ENCODE measurements at regions not wholly inside any gene's neighbourhood (a gene's known extent, or its start where the extent isn't known, plus 50 kb on each side); places are given as distances from the start of the nearest gene placed in this dataset.

GRCh38 chr12:30201301-30202160 is 417.8 kb upstream of the TMTC1 start:
- peak overlapping the region; percentile 2 for H3K4me3 ChIP-seq (ENCODE audit: low read depth, low read length)
- DNase-seq (ENCODE audit: low read depth): no peak
- TF ChIP-seq CTCF (IDR thresholded peaks at IDR 0.05; ENCODE audit: insufficient read depth, low read depth, low read length): no peak

GRCh38 chr12:30200864-30201263 is 417.1 kb upstream of the TMTC1 start:
- DNase-seq (ENCODE audit: low read depth): peak; percentile 2
- TF ChIP-seq CTCF (IDR thresholded peaks at IDR 0.05; ENCODE audit: insufficient read depth, low read depth, low read length): no peak
- no peak overlapping the region for H3K4me3 ChIP-seq (ENCODE audit: low read depth, low read length)

GRCh38 chr12:30197392-30198057 is 413.8 kb upstream of the TMTC1 start:
- TF ChIP-seq CTCF (IDR thresholded peaks at IDR 0.05; ENCODE audit: insufficient read depth, low read depth, low read length): no peak
- no peak overlapping the region for H3K4me3 ChIP-seq (ENCODE audit: low read depth, low read length)
- DNase-seq (ENCODE audit: low read depth): peak; percentile 2

- no peak overlapping the region for H3K4me3 ChIP-seq (ENCODE audit: low read depth, low read length)
- DNase-seq (ENCODE audit: low read depth): no peak
- TF ChIP-seq CTCF (IDR thresholded peaks at IDR 0.05; ENCODE audit: insufficient read depth, low read depth, low read length): no peak
Measured at GRCh38 chr12:30191696-30192455, 408.1 kb upstream of the TMTC1 start.

- no peak overlapping the region for H3K4me3 ChIP-seq (ENCODE audit: low read depth, low read length)
- no peak for DNase-seq (ENCODE audit: low read depth)
- no peak for TF ChIP-seq CTCF (IDR thresholded peaks at IDR 0.05; ENCODE audit: insufficient read depth, low read depth, low read length)
Measured at GRCh38 chr12:30188602-30189326, 405.0 kb upstream of the TMTC1 start.

GRCh38 chr12:30187426-30187825 is 403.7 kb upstream of the TMTC1 start:
- TF ChIP-seq CTCF (IDR thresholded peaks at IDR 0.05; ENCODE audit: insufficient read depth, low read depth, low read length): no peak
- no peak for DNase-seq (ENCODE audit: low read depth)
- no peak overlapping the region for H3K4me3 ChIP-seq (ENCODE audit: low read depth, low read length)
